SU-DHL-6 (cell line): ENCODE measurements at regions not wholly inside any gene's neighbourhood (a gene's known extent, or its start where the extent isn't known, plus 50 kb on each side); places are given as distances from the start of the nearest gene placed in this dataset.

ENCODE experiments used
- EZH2phosphoT487 ChIP-seq: fragments of 200-600 bp; sonication (generic), shearing (Covaris generic); conservative IDR thresholded peaks from 2 replicates; pipeline ENCODE4 v1.6.1; 2018; ENCODE audit warnings: mild to moderate bottlenecking, antibody characterized with exemption, low read length, moderate library complexity, mixed read lengths
- TF ChIP-seq, protein P1 (sequence below): fragments of 200-600 bp; sonication (generic); IDR thresholded peaks from one replicate; pipeline ENCODE4 v1.5.1; 2017; ENCODE audit warnings: antibody characterized with exemption, mild to moderate bottlenecking, low read length, moderate library complexity; ENCODE audit not compliant: insufficient read depth, poor library complexity, severe bottlenecking

DNA sequence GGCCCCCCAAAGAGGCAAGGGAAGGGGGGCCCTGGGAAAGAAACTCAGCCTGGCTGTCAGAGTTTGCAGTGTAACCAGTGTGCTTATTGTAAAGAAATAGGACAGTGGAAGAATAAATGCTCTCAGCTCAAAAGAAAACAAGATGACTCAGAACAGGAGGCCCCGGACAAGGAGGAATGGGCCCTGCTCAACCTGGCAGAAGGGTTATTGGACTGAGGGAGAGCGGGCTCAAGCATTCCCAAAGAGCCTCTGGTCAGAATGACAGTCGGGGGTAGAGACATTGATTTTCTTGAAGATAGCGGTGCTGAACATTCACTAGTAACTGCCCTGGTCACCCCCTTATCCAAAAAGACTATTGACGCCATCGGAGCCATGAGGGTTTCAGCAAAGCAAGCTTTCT is 100.4 kb upstream of the OSBPL11 start:
- TF ChIP-seq, protein P1, sequence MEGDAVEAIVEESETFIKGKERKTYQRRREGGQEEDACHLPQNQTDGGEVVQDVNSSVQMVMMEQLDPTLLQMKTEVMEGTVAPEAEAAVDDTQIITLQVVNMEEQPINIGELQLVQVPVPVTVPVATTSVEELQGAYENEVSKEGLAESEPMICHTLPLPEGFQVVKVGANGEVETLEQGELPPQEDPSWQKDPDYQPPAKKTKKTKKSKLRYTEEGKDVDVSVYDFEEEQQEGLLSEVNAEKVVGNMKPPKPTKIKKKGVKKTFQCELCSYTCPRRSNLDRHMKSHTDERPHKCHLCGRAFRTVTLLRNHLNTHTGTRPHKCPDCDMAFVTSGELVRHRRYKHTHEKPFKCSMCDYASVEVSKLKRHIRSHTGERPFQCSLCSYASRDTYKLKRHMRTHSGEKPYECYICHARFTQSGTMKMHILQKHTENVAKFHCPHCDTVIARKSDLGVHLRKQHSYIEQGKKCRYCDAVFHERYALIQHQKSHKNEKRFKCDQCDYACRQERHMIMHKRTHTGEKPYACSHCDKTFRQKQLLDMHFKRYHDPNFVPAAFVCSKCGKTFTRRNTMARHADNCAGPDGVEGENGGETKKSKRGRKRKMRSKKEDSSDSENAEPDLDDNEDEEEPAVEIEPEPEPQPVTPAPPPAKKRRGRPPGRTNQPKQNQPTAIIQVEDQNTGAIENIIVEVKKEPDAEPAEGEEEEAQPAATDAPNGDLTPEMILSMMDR = no peak
- no peak for TF ChIP-seq EZH2phosphoT487
